Prostate gland (tissue), 2 donors: ENCODE measurements at regions not wholly inside any gene's neighbourhood (a gene's known extent, or its start where the extent isn't known, plus 50 kb on each side); places are given as distances from the start of the nearest gene placed in this dataset.

Experiments used
- DNase-seq: peaks from one replicate; pipeline ENCODE4 v3.0.0-alpha.2; 2019; ENCODE audit warnings: low spot score
- H3K27ac ChIP-seq, 2 donors: fragments of 200-600 bp; sonication (generic); 2 replicates each; pipeline ENCODE4 v1.5.1; 2017 to 2019
- H3K27me3 ChIP-seq: fragments of 200-600 bp; sonication (generic); replicated peaks from 2 replicates; pipeline ENCODE4 v1.5.1; 2019; ENCODE audit not compliant: insufficient read depth
- H3K36me3 ChIP-seq, 2 donors: fragments of 200-600 bp; sonication (generic); 1 replicate in 1 of 2; 2 replicates in 1 of 2; pipeline versions ENCODE4 v1.5.1 to v1.8.1; 2017 to 2019
- H3K4me1 ChIP-seq: fragments of 200-600 bp; sonication (generic); replicated peaks from 2 replicates; pipeline ENCODE4 v1.5.1; 2019
- H3K4me3 ChIP-seq, 2 donors: fragments of 200-600 bp; sonication (generic); 2 replicates each; pipeline ENCODE4 v1.5.1; 2017 to 2019
- H3K9me3 ChIP-seq: fragments of 200-600 bp; sonication (generic); 2 replicates; pipeline ENCODE4 v1.5.1; 2017
- CTCF ChIP-seq, 4 experiments: fragments of 200-600 bp in 2 of 4; fragments of 450-650 bp in 2 of 4; sonication (generic) in 2 of 4; IDR thresholded peaks; 1 replicate in 3 of 4; 2 replicates in 1 of 4; pipeline ENCODE4 v1.5.1; 2016 to 2019; ENCODE audit warnings: antibody characterized with exemption in 4 of 4, mild to moderate bottlenecking in 2 of 4, moderate library complexity in 2 of 4
- POLR2A ChIP-seq: fragments of 450-650 bp; IDR thresholded peaks from one replicate; pipeline ENCODE4 v1.6.1; 2016; ENCODE audit warnings: antibody characterized with exemption, mild to moderate bottlenecking
- POLR2AphosphoS5 ChIP-seq: sonication (generic); formaldehyde crosslinking; IDR thresholded peaks from one replicate; pipeline ENCODE4 v1.6.1; 2017; ENCODE audit warnings: antibody characterized with exemption
- WGBS: methylation state at CpG from one replicate; pipeline ENCODE4 v1.1.5; 2018; 5-methylcytosine and 5-hydroxymethylcytosine counted together
- intact Hi-C: fragments of 100-400 bp; cut with DNase I; formaldehyde crosslinking; loops from one replicate; pipeline ENCODE4 v1.14.2; 2022

GRCh38 chrX:95645738-95646137 lies 1038.9 kb upstream of the DIAPH2 start:
- no peak for DNase-seq
- Histone ChIP-seq H3K36me3 (no peaks in the 10 kb centered on the region), H3K9me3 (no peaks in the 10 kb centered on the region), H3K4me1 (no peaks in the 10 kb centered on the region), H3K27ac (no peak overlapping the region), H3K4me3 (no peak overlapping the region), H3K27me3 (no peaks in the 10 kb centered on the region)
- TF ChIP-seq CTCF (IDR thresholded peaks at IDR 0.05) (no peak), POLR2AphosphoS5 (no peak), POLR2A (no peak)
- intact Hi-C loops, result no loop called here

DNA sequence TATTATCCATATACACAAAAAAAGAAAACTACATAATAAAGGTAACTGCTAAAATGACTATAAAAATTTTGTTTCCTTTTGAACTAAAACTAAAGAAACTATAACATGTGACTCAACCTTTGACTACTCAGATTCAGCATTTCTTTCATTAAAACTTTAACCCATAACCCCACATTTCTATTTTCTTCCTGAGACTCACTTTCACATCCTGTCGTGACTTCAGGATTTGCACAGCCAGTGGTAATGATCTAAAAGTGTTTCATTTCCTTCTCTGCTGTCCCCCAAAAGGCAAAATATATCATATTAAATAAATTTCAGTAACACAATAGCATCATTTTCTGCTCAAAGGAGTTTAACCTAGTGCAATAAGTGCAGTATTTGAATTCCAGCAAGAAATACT lies 1022.4 kb upstream of the DIAPH2 start:
- no peak overlapping the region for H3K4me3 ChIP-seq
- H3K36me3 ChIP-seq, result no peaks in the 10 kb centered on the region
- 70% methylated on average over 1 of the region's 1 CpG for WGBS
- no peak for DNase-seq
- no peaks in the 10 kb centered on the region for H3K4me1 ChIP-seq
- intact Hi-C loops, result no loop called here
- TF ChIP-seq POLR2AphosphoS5 (no peak), CTCF (IDR thresholded peaks at IDR 0.05) (no peak), POLR2A (no peak)
- H3K27ac ChIP-seq, result no peak overlapping the region
- no peaks in the 10 kb centered on the region for H3K27me3 ChIP-seq
- H3K9me3 ChIP-seq, result no peaks in the 10 kb centered on the region

DNA sequence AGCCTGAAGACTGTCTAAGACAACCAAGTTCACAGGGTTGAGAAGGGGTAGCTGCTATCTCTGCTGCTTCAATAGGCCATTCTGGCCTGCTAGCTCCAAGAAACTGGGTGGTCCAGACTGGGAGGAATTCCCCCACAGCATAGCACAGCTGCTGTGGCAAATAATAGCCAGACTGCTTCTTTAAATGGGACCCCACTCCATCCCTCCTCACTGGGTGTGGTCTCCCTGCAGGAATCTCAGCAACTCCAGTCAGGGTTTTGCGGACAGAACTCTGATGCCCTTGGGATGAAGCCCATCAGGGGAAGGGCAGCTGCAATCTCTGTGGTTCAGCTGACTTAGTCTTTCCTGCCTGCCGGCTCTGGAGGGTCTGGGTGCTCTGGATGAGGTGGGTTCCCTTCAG lies 1018.6 kb upstream of the DIAPH2 start:
- Histone ChIP-seq H3K36me3 (no peaks in the 10 kb centered on the region), H3K4me1 (no peaks in the 10 kb centered on the region), H3K9me3 (no peaks in the 10 kb centered on the region), H3K27ac (no peak overlapping the region), H3K4me3 (no peak overlapping the region), H3K27me3 (no peaks in the 10 kb centered on the region)
- intact Hi-C loops, result no loop called here
- DNase-seq, result no peak
- 100% methylated on average over 1 of the region's 2 CpGs for WGBS
- no peak for TF ChIP-seq POLR2A
- no peak for TF ChIP-seq POLR2AphosphoS5
- no peak for TF ChIP-seq CTCF (IDR thresholded peaks at IDR 0.05)

DNA sequence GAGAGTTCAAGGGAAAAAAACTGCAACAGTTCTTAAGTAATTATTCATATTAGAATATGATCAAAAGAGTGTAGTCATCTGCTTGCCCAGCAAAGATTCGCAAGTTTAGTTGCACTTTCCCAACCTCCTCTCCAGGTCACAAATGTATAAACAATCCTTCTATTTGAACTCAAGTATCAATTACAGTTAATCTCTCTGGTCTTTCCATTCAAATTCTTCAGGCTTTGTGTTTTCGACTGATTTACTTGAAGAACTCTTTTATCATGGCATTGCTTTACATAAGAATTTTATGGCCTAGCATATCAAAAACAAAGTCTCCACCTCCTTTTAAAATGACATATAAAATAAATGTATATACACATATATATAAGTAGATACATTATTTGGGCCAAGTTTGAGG lies 1009.6 kb upstream of the DIAPH2 start:
- no peak overlapping the region for H3K4me3 ChIP-seq
- no peak for DNase-seq
- WGBS, result 33% methylated on average over 2 of the region's 2 CpGs
- H3K36me3 ChIP-seq, result no peaks in the 10 kb centered on the region
- intact Hi-C loops, result no loop called here
- H3K27me3 ChIP-seq, result no peaks in the 10 kb centered on the region
- H3K9me3 ChIP-seq, result no peaks in the 10 kb centered on the region
- H3K4me1 ChIP-seq, result no peaks in the 10 kb centered on the region
- H3K27ac ChIP-seq, result no peak overlapping the region
- no peak for TF ChIP-seq CTCF (IDR thresholded peaks at IDR 0.05)

GRCh38 chrX:95675794-95676193 lies 1008.8 kb upstream of the DIAPH2 start:
- H3K9me3 ChIP-seq, result no peaks in the 10 kb centered on the region
- no peak overlapping the region for H3K4me3 ChIP-seq
- TF ChIP-seq CTCF (IDR thresholded peaks at IDR 0.05) (no peak), POLR2A (no peak), POLR2AphosphoS5 (no peak)
- peak; percentile 5 for DNase-seq
- intact Hi-C loops, result no loop called here
- WGBS, result 51% methylated on average over 3 of the region's 3 CpGs
- H3K36me3 ChIP-seq, result no peaks in the 10 kb centered on the region
- no peaks in the 10 kb centered on the region for H3K4me1 ChIP-seq
- H3K27me3 ChIP-seq, result no peaks in the 10 kb centered on the region
- H3K27ac ChIP-seq, result no peak overlapping the region
